ENCODE measurements at regions not wholly inside any gene's neighbourhood (a gene's known extent, or its start where the extent isn't known, plus 50 kb on each side); places are given as distances from the start of the nearest gene placed in this dataset.

DNA sequence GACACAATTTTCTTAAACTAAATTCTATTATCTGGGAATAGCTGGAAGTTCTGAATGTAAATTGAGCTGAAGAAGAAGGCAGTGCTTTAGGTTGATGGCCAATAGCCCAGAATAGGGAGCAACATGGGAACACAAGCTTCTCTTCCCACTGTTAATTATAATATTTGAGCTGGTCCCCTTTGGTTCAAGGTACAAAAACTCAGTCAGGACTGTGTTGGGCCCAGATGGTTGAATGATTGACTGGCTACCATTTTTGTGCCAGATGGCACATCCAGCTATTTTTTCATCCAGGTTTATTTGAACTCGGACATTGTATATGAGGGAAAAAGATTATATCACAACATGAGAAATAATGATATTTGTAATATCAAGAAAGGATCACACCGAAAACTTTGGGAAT, 458.9 kb downstream of the SLITRK1 start:
- H3K4me3 ChIP-seq (ENCODE audit: low read depth in 1 of 3, low read length in 3 of 3) = no peak overlapping the region
- H3K9me3 ChIP-seq (ENCODE audit: control insufficient read depth in 4 of 4, low read length in 3 of 4) = peaks cover 0 to 6% (median 0%) of the 10 kb centered on the region in 4 donors
- no peak overlapping the region for H3K27ac ChIP-seq (ENCODE audit: low read depth in 1 of 2, low read length in 2 of 2)
- no peak for DNase-seq (ENCODE audit: low spot score)
- H3K36me3 ChIP-seq (ENCODE audit: control insufficient read depth in 4 of 4, insufficient read depth in 3 of 4, low read depth in 1 of 4, low read length in 3 of 4) = no peaks in the 10 kb centered on the region
- H3K4me1 ChIP-seq (ENCODE audit: control insufficient read depth in 4 of 4, insufficient read depth in 4 of 4, low read length in 3 of 4) = no peaks in the 10 kb centered on the region
- TF ChIP-seq HNF4G (IDR thresholded peaks at IDR 0.05) = no peak
- TF ChIP-seq, protein P1, sequence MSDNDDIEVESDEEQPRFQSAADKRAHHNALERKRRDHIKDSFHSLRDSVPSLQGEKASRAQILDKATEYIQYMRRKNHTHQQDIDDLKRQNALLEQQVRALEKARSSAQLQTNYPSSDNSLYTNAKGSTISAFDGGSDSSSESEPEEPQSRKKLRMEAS (IDR thresholded peaks at IDR 0.05) = no peak
- TF ChIP-seq YY1 (IDR thresholded peaks at IDR 0.05) = no peak
- no peak for TF ChIP-seq RAD21 (IDR thresholded peaks at IDR 0.05)
- no peak for TF ChIP-seq GABPA (IDR thresholded peaks at IDR 0.05 in 1 of 2, conservative IDR thresholded peaks at IDR 0.05 in 1 of 2)
- no peak for TF ChIP-seq FOXA2 (IDR thresholded peaks at IDR 0.05)
- TF ChIP-seq JUND (IDR thresholded peaks at IDR 0.05) = no peak
- TF ChIP-seq, protein P2, sequence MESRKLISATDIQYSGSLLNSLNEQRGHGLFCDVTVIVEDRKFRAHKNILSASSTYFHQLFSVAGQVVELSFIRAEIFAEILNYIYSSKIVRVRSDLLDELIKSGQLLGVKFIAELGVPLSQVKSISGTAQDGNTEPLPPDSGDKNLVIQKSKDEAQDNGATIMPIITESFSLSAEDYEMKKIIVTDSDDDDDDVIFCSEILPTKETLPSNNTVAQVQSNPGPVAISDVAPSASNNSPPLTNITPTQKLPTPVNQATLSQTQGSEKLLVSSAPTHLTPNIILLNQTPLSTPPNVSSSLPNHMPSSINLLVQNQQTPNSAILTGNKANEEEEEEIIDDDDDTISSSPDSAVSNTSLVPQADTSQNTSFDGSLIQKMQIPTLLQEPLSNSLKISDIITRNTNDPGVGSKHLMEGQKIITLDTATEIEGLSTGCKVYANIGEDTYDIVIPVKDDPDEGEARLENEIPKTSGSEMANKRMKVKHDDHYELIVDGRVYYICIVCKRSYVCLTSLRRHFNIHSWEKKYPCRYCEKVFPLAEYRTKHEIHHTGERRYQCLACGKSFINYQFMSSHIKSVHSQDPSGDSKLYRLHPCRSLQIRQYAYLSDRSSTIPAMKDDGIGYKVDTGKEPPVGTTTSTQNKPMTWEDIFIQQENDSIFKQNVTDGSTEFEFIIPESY (IDR thresholded peaks at IDR 0.05) = no peak
- no peak for TF ChIP-seq HNF4A (conservative IDR thresholded peaks at IDR 0.05)
- no peak for TF ChIP-seq FOXA1 (IDR thresholded peaks at IDR 0.05)
- TF ChIP-seq, protein P3, sequence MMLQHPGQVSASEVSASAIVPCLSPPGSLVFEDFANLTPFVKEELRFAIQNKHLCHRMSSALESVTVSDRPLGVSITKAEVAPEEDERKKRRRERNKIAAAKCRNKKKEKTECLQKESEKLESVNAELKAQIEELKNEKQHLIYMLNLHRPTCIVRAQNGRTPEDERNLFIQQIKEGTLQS (IDR thresholded peaks at IDR 0.05) = no peak
- TF ChIP-seq, protein P4, sequence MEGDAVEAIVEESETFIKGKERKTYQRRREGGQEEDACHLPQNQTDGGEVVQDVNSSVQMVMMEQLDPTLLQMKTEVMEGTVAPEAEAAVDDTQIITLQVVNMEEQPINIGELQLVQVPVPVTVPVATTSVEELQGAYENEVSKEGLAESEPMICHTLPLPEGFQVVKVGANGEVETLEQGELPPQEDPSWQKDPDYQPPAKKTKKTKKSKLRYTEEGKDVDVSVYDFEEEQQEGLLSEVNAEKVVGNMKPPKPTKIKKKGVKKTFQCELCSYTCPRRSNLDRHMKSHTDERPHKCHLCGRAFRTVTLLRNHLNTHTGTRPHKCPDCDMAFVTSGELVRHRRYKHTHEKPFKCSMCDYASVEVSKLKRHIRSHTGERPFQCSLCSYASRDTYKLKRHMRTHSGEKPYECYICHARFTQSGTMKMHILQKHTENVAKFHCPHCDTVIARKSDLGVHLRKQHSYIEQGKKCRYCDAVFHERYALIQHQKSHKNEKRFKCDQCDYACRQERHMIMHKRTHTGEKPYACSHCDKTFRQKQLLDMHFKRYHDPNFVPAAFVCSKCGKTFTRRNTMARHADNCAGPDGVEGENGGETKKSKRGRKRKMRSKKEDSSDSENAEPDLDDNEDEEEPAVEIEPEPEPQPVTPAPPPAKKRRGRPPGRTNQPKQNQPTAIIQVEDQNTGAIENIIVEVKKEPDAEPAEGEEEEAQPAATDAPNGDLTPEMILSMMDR (IDR thresholded peaks at IDR 0.05; ENCODE audit: low read depth, low read length, missing input control) = no peak
- no peak for TF ChIP-seq TAF1 (conservative IDR thresholded peaks at IDR 0.05)
- TF ChIP-seq NR2F2 (IDR thresholded peaks at IDR 0.05) = no peak
- no peak for TF ChIP-seq RXRA (IDR thresholded peaks at IDR 0.05)
- TF ChIP-seq SP1 (IDR thresholded peaks at IDR 0.05) = no peak
- TF ChIP-seq, protein P5, sequence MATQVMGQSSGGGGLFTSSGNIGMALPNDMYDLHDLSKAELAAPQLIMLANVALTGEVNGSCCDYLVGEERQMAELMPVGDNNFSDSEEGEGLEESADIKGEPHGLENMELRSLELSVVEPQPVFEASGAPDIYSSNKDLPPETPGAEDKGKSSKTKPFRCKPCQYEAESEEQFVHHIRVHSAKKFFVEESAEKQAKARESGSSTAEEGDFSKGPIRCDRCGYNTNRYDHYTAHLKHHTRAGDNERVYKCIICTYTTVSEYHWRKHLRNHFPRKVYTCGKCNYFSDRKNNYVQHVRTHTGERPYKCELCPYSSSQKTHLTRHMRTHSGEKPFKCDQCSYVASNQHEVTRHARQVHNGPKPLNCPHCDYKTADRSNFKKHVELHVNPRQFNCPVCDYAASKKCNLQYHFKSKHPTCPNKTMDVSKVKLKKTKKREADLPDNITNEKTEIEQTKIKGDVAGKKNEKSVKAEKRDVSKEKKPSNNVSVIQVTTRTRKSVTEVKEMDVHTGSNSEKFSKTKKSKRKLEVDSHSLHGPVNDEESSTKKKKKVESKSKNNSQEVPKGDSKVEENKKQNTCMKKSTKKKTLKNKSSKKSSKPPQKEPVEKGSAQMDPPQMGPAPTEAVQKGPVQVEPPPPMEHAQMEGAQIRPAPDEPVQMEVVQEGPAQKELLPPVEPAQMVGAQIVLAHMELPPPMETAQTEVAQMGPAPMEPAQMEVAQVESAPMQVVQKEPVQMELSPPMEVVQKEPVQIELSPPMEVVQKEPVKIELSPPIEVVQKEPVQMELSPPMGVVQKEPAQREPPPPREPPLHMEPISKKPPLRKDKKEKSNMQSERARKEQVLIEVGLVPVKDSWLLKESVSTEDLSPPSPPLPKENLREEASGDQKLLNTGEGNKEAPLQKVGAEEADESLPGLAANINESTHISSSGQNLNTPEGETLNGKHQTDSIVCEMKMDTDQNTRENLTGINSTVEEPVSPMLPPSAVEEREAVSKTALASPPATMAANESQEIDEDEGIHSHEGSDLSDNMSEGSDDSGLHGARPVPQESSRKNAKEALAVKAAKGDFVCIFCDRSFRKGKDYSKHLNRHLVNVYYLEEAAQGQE (IDR thresholded peaks at IDR 0.05) = no peak
- WGBS = 80% methylated on average over 2 of the region's 2 CpGs
- no peaks in the 10 kb centered on the region for H3K27me3 ChIP-seq (ENCODE audit: control insufficient read depth in 4 of 4, insufficient read depth in 4 of 4, low read length in 3 of 4)
- no peak overlapping the region for H3K9ac ChIP-seq (ENCODE audit: low read depth in 1 of 2, low read length in 2 of 2)

DNA sequence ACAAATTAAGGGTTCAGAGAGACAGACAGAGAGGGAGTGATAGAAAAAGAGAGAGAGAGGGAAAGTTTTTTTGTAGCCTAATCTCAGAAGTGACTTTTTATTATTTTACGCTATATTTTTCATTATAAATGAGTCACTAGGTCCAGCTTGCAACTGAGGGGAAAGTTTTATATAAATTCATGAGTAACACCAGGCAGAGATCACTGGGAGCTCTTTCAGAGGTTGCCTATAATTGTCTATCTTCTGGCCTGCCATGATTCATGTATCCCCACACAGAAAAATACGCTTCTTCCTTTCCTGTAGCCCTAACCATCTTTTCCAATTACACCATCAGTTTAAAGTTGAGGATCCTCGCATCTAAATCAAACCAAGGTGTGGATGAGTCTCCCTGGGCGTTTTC, 467.9 kb downstream of the SLITRK1 start:
- no peaks in the 10 kb centered on the region for H3K27me3 ChIP-seq (ENCODE audit: control insufficient read depth in 4 of 4, insufficient read depth in 4 of 4, low read length in 3 of 4)
- DNase-seq (ENCODE audit: low spot score) = no peak
- H3K27ac ChIP-seq (ENCODE audit: low read depth in 1 of 2, low read length in 2 of 2) = no peak overlapping the region
- no peaks in the 10 kb centered on the region for H3K36me3 ChIP-seq (ENCODE audit: control insufficient read depth in 4 of 4, insufficient read depth in 3 of 4, low read depth in 1 of 4, low read length in 3 of 4)
- no peak overlapping the region for H3K4me3 ChIP-seq (ENCODE audit: low read depth in 1 of 3, low read length in 3 of 3)
- H3K4me1 ChIP-seq (ENCODE audit: control insufficient read depth in 4 of 4, insufficient read depth in 4 of 4, low read length in 3 of 4) = no peaks in the 10 kb centered on the region
- no peak overlapping the region for H3K9ac ChIP-seq (ENCODE audit: low read depth in 1 of 2, low read length in 2 of 2)
- WGBS = 54% methylated on average over 4 of the region's 4 CpGs
- no peaks in the 10 kb centered on the region for H3K9me3 ChIP-seq (ENCODE audit: control insufficient read depth in 4 of 4, low read length in 3 of 4)
- TF ChIP-seq NR2F2 (IDR thresholded peaks at IDR 0.05) (no peak), TAF1 (conservative IDR thresholded peaks at IDR 0.05) (no peak), FOXA1 (IDR thresholded peaks at IDR 0.05) (no peak), RXRA (IDR thresholded peaks at IDR 0.05) (no peak), HNF4G (IDR thresholded peaks at IDR 0.05) (no peak), YY1 (IDR thresholded peaks at IDR 0.05) (no peak), RAD21 (IDR thresholded peaks at IDR 0.05) (no peak)
- TF ChIP-seq, protein P2 (IDR thresholded peaks at IDR 0.05) = no peak
- TF ChIP-seq, protein P1 (IDR thresholded peaks at IDR 0.05) = no peak
- TF ChIP-seq, protein P3 (IDR thresholded peaks at IDR 0.05) = no peak
- TF ChIP-seq, protein P5 (IDR thresholded peaks at IDR 0.05) = no peak
